Right renal pelvis (tissue), 4 donors: ENCODE measurements at regions not wholly inside any gene's neighbourhood (a gene's known extent, or its start where the extent isn't known, plus 50 kb on each side); places are given as distances from the start of the nearest gene placed in this dataset.

ENCODE experiments used
- DNase-seq, 4 donors: peaks; one replicate each; pipeline ENCODE4 v3.0.0-alpha.2; 2013; ENCODE audit warnings: low read depth in 4 of 4, low spot score in 3 of 4, missing footprints in 1 of 4

DNA sequence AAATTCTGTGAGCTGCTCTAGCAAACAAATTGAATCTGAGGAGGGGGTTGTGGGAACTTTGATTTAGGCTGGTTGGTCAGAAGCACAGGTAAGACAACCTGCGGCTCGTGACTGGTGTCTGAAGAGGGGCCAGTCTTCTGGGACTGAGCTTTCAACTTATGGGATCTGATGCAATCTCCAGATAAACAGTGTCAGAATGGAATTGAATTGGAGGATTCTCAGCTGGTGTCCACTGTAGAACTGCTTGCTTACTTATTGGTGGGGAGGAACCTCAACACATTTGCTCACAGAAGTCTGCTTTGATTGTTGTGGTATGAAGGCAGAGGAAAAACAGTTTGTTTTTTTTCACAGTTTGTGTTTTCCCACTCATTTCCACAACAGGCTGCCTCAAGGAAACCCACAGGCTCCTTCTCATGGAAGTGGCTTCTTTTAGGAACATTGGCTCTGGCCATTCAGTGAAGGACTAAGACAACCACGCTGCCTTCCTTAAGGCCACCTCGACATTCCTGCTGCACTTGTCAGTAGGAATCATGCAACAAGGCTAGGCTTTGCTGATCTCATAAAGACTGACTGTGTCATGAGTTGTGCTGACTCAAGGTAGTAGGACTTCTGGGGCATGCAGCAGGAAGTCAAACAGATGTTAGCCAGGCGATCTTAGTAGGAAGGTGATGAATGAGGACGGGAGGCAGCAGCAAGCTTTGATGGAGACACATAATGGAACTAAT is 104.7 kb downstream of the TSN start:
- DNase-seq, result no peak

DNA sequence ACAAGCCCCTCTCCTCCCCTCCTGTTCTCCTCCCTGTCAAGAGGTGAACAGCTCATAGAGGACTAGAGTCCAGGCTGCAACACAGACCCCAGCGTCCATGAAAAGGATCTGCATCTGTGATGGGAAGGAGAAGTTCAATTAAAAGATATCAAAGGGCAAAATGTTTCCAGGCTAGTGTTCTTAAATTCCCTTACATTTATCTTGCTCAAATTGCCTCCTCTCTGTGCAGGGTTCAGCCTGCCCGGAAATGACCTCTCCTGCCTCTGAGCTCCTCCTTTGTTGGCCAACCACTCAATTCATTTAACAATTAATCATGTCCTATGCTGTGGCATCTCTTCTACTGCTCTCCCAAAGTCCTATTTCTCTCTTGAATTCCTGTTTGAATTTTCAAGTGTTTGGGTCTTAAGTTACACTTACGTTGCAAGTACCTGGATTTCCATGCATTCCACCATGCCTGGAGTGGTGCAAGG is 105.3 kb downstream of the TSN start:
- DNase-seq, result no peak

DNA sequence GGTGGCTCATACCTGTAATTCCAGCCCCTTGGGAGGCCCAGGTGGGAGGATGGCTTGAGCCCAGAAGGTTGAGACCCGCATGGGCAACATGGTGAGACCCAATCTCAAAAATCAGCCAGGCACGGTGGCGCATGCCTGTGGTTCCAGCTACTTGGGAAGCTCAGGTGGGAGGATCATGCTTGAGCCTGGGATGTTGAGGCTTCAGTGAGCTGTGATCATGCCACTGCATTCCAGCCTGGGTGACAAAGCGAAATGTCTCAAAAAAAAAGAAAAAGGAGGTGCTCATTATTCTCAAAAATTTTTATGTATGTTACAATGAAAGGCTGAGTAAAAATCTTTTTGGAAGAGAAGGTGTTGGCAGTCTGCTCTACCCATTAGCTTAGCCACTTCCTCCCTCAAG is 106.8 kb downstream of the TSN start:
- DNase-seq, result no peak

DNA sequence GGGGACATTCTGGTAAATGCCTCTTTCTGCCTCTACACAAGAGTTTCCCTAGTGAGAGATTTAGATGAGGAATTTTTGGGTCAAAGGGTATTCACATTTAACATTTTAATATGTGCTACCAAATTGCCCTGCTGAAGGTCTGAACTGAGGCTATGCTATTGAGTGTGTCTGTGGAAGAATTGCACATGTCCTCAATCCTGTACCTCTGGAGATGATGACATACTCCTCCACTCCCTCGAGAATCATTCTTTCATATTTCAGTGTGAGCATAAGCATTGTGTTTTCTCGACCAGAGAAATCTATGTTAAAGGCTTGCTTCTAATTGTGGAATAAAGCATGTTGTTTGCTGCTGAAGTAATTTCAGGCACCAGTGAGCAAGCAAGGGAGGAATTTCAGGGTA is 110.5 kb downstream of the TSN start:
- DNase-seq, result no peak

DNA sequence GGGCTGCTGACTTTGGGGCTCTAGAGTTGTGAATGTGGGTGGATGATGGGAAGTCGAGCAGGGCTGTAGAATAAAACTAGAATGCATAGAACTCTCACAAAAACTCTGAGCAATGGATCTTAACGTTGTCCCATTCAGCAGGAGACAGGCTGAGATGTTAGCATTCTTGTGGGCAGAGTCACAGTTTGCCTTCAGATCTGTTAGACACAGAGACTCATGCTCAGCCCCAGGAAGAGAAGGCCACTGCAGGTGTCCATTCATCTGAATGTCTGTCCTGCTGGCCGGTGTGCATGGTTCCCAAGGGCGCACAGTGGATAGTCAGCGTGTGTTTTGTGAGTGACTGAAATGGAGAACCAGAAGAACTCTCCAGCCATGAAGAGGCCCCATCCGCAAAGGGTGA is 111.3 kb downstream of the TSN start:
- no peak for DNase-seq

DNA sequence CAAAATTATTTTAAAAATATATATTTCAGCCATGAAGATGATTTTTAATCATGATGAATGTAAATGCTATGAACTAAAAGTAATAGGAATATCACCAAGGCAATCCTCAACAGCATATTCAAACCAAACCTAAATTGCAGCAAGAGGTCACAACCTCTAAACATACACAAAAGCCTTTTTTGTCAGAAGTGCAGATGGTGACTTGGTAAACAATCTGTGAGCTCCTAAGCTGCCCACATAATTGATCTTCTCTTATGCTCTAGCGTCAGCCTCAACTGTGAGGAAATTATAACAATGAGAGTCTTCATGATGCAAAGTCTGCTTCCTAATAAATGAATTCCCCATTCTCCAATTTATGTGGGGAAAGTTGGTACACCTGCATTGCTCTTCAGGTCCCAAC is 113.2 kb downstream of the TSN start:
- no peak for DNase-seq

DNA sequence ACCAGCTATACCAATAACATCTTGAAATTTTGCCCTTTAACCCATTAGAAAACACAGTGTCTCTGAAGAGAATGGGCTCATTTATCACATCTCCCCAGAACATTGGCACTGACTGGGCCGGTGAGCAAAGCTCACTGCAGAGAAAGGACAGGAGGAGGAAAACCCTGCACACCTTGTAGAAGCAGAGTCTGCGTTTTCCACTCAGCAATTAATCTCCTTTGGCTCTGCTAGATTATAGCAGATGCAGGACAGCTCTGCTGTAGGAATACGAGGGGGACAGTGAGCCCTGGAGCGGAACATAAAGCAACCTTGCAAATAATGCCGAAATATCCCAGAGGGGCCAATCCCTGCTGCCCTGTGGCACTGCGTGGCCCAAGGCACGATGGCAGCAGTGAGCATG is 113.9 kb downstream of the TSN start:
- DNase-seq, result no peak

DNA sequence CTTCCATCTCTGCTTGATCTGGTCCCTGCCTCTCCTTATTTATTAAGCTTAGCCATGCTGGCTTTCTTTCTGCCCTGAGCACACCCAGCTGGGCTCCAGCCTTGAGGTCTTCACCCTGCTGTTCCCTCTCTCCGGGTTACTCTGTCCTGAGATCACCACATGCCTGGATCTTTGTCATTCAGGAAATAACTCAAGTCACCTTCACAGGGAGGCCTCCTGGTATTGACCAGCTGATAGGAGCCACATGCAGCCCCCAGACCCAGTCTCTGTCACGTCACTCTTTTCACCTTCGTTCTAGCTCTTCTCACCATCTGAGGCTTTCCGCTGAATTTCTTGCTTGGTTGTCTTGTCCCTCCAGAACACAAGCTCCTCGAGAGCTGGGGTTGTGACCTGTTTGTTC is 114.4 kb downstream of the TSN start:
- DNase-seq, result no peak

DNA sequence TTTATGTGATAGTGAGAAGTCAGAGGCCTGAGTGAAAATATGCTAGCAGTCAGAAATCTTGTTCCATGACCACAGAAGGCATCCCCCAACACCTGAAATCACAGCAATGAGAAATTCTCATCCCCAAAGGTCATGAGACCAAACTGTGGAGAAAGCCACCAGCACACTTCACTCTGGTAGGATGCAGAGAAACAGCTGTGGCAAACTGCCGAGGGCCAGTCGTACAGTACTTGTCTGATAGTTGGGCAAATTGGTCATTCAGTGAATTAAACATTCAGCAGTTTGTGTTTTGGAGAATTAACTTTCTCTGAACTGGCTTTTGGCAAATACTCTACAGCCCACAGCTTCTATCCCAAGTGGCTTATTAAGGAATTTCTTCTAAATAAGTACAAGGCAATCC is 117.2 kb downstream of the TSN start:
- DNase-seq, result no peak

DNA sequence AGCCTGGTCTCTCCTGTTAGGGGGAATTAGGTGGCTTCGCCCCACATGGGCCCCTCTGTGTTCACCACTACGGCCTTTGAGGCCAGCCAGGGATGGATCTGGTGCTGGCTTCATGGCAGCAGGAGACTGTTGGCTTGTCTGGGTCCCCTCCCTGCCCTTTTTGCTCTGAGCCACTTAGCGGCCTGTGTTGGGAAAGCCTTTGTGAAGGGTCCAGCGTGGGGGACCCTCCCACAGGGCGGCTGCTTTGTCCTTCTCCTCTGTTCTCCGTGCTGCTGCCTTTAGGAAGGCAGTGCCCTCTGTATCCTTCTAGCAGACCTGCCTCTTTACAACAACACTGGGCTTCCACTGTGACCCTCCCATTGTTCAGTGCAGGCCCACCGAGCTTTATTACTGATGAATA is 118.4 kb downstream of the TSN start:
- no peak for DNase-seq

DNA sequence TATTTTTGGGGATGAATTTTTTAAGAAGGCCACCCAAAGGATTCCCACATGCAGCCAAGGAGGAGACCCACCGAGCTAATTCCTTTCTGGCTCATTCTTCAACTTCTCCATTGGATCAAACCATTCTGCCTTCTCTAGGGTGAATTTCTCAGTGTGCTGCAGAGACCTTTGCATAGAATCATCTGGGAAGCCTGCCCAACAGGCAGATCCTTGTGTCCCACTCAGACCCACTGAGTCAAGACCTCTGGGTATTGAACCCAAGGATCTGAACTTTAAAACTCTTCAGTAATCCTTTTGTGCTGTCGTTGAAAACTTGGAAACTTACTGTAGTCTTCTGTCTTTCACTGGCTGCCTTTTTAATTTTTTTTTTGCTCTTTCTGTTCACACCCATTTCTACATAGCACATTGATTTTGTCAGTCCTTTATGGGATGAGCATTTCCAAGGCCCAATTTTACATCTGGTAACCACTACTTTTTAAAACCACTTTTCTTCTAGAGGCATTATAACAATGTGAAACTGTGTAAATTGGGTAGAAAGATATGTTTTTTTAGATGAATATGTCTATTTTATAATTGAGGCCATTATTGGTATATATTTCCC is 120.2 kb downstream of the TSN start:
- DNase-seq, result no peak

DNA sequence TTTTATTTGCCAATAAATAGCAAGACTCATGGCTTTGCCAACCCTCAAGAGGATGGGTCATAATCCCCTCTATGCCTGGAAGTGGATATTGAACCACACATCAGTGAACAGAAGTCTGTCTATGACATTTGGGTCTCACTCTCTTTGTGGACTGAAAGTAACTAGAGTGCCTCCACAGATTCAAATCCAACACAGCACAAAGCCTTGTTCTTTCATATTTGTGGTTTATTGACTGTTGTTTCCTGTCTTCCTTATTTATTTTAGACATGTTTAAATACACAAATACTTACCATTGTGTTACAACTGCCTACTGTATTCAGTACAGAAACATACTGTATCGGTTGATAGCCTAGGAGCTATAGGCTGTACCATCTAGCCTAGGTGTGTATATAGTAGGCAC is 121.9 kb downstream of the TSN start:
- DNase-seq, result no peak

DNA sequence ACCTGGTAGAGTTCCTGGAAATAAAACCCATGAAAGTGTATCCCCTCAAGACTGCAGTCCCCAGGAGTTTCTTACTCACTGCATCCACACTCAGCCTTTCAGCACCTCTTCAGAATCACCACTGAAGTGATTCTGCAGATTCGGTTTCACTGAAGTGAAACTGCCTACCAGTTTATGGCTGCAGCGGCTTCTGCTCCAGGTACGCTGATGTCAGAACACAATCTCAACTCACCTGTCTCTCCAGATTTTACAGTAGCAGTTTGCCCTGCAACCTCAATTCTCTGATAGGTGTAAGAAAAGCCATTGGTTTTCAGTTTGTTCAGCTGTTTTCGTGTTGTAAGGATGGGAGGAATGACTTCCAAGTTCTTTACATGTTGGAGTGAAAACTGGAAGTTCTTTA is 124.8 kb downstream of the TSN start:
- DNase-seq, result no peak

DNA sequence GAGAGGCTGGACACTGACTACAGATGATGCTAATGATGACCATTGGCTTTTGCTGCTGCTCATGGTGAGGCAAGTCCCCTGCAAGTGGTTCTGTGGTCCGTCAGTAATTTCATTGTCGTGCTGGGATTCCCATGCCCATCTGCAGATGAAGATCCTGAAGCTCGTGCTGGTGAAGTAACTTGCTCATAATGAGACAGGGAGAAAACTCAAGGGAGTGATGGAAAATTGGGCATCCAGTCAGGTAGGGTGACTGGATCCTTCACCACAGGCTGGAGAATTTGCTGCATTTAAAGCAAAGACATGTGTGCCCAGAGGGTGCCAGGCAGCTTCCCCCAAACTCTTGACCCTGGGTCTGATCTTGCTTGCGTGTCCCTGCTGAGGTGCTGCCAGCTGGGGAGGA is 125.6 kb downstream of the TSN start:
- DNase-seq, result no peak

DNA sequence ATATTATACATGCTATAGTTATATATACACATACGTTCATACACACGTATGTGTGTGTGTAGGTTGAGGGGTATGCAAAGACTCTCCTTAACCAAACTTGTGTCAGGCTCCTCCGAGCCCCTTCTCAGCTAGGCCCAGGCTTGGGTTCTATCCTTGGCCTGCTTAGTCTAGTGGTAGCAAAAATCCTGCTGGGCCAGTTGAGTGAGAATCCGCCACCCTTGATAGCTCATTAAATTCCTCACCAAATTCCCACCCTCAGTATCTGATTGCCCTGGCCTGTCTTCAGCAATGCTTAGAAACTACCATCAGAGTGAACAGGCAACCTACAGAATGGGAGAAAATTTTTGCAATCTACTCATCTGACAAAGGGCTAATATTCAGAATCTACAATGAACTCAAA is 126.5 kb downstream of the TSN start:
- no peak for DNase-seq

DNA sequence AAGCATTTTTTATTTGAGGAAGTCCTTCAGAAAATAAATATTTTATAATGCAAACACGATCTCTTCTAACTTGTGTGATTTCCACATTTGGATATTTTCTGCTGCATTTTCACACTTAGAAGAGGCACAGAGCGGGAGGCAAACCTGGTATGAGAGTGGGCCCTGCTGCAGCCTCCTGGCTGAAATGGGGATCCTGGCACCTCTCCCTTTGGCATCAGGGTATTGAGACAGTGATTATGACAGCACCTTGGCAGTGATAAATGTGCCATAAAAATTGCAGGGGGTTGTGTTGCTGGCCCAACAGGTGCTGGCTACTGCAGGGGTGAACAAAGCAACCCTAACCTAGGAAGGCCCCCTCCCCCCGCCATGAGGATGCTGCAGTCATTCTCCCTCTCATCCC is 128.6 kb downstream of the TSN start:
- DNase-seq, result no peak

DNA sequence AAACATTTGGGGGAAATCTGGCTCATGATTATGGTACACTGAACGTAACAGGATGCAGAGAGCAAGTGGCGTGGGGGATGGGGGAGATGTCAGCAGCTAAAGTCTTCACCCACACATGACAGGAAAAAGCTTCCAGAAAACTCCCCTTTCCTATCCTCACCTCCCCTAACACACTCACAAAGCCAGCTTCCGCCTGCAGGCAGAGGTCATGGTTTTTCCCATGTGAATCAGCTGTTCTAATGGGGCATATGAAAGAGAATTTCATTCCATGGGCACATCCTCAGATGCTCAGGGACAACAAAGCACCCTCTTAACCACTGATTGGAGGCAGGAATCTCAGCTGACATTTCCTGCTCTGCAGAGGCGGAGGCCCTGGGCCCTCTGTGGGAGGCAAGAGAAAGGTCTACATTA is 129.1 kb downstream of the TSN start:
- no peak for DNase-seq

DNA sequence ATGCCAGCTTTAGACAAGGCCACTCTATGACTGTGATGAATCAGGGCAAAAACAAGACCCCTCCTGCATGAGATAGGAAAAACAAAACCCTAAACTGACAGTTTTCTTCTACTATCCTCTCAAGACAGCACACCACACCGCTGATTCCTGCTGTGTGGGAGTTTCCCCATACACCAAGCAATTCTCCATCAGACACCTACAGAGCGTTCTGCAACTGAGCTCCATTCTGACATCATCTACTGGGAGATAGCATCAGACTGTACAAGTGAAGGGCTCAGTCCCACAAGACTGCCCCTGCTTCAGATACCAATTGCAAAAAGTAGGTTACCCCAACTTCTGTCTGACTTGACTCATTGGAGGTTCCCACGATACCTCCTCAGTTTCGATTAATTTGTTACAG is 130.6 kb downstream of the TSN start:
- DNase-seq, result no peak

DNA sequence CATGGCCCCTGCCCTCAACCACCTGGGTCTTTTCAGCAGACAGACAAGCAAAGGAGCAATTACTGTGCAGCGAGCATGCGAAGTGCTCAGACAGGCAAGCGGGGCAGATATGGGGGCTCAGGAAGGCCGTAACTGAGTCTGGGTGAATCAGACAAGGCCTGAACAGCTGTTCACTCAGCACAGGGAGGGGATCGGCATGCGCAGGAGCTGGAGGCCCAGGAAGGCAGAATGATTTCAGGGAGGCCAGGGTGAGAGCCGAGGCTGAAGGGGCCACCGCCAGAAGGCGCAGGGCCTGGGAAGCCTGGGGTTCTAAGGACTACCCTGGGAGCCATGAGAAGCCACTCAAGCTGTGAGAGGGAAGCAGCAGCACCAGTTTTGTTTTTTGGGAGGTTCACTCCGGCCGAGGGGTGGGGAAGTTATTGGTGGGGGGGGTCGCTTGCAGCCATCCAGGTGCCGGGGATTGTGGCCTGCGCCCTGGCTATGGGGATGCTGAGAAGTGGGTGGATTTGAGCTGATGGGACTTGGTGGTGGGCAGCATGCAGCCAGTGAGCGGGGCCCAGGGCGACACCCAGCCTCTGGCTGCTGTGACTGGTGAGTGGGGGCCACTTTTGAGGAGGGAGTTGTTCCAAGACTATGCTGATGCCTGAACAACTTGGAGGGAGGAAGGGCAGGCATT is 132.2 kb downstream of the TSN start:
- DNase-seq, result no peak

DNA sequence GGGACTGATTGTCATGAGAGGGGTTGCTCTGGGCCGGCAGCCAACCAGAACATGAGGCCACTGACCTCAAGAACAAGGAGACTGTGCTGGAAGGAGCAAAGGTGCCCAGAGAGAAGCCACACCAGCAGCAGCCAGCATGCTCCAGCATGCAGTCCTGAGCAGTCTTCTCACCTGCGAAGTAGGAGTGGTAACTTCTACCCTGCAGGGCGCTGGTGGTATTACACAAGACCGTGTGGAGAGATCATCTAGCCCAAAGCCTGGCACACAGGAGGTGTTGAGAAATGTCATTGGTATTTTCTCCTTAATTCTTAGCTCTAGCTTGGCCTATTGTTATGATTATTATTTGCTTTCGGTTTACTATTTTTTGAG is 132.7 kb downstream of the TSN start:
- no peak for DNase-seq

DNA sequence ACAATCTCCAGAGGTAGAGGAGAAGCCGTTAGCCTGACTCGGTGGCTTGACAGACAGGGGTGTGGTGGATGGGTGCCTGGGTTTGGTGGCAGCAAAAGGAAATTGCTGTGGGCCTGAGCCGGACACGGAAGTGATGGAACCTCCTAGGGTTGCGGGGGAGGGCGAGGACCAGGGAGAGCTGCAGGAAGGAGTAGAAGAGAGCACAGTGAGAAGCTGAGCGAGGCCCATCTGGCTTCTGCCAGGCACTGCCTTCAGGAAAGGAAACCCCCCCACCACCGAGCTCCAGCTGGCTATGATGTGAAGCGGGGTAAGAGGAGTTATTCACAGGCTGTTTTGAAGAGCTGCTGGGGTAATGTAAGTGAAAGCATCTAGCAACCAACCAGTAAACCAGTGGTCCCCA is 134.6 kb downstream of the TSN start:
- DNase-seq, result no peak
